Glutamatergic neuron (in vitro differentiated cells): ENCODE measurements at regions not wholly inside any gene's neighbourhood (a gene's known extent, or its start where the extent isn't known, plus 50 kb on each side); places are given as distances from the start of the nearest gene placed in this dataset.

Source experiments
- DNase-seq: peaks from one replicate; pipeline ENCODE4 v3.0.0; 2022
- H3K27ac Mint-ChIP-seq: one replicate; pipeline ENCODE4 v1.8.0; 2020; ENCODE audit warnings: mild to moderate bottlenecking, mixed read lengths, inconsistent platforms; ENCODE audit not compliant: unreplicated experiment
- H3K27me3 Mint-ChIP-seq: one replicate; pipeline ENCODE4 v1.8.0; 2020; ENCODE audit warnings: mild to moderate bottlenecking, moderate library complexity, mixed read lengths, inconsistent platforms; ENCODE audit not compliant: unreplicated experiment
- H3K36me3 Mint-ChIP-seq: one replicate; pipeline ENCODE4 v1.8.0; 2020; ENCODE audit warnings: mild to moderate bottlenecking, mixed read lengths, inconsistent platforms; ENCODE audit not compliant: unreplicated experiment
- H3K4me1 Mint-ChIP-seq: one replicate; pipeline ENCODE4 v1.8.0; 2020; ENCODE audit warnings: mild to moderate bottlenecking, low read depth, mixed read lengths, inconsistent platforms; ENCODE audit not compliant: unreplicated experiment
- H3K4me3 Mint-ChIP-seq: one replicate; pipeline ENCODE4 v1.8.0; 2020; ENCODE audit warnings: mild to moderate bottlenecking, mixed read lengths, inconsistent platforms; ENCODE audit not compliant: unreplicated experiment
- H3K9me3 Mint-ChIP-seq: one replicate; pipeline ENCODE4 v1.8.0; 2020; ENCODE audit warnings: mild to moderate bottlenecking, moderate library complexity, mixed read lengths, inconsistent platforms; ENCODE audit not compliant: unreplicated experiment
- CTCF ChIP-seq: fragments of 200-600 bp; sonication (generic); IDR thresholded peaks from one replicate; pipeline ENCODE4 v1.5.0; 2021; ENCODE audit not compliant: partially characterized antibody, unreplicated experiment

GRCh38 chr1:78227705-78228635, 182.2 kb downstream of the GIPC2 start:
- no peak overlapping the region for H3K27ac Mint-ChIP-seq
- no peaks in the 10 kb centered on the region for H3K27me3 Mint-ChIP-seq
- no peak for DNase-seq
- H3K4me3 Mint-ChIP-seq: no peak overlapping the region
- H3K36me3 Mint-ChIP-seq: no peaks in the 10 kb centered on the region
- TF ChIP-seq CTCF: no peak
- peaks cover 1% of the 10 kb centered on the region for H3K9me3 Mint-ChIP-seq
- no peaks in the 10 kb centered on the region for H3K4me1 Mint-ChIP-seq

GRCh38 chr1:78229344-78229743, 183.6 kb downstream of the GIPC2 start:
- no peak overlapping the region for H3K27ac Mint-ChIP-seq
- peaks cover 1% of the 10 kb centered on the region for H3K9me3 Mint-ChIP-seq
- no peaks in the 10 kb centered on the region for H3K36me3 Mint-ChIP-seq
- H3K27me3 Mint-ChIP-seq: no peaks in the 10 kb centered on the region
- no peak overlapping the region for H3K4me3 Mint-ChIP-seq
- DNase-seq: no peak
- H3K4me1 Mint-ChIP-seq: no peaks in the 10 kb centered on the region
- TF ChIP-seq CTCF: no peak

GRCh38 chr1:78231477-78231876, 185.7 kb downstream of the GIPC2 start:
- TF ChIP-seq CTCF: no peak
- no peak overlapping the region for H3K27ac Mint-ChIP-seq
- no peaks in the 10 kb centered on the region for H3K27me3 Mint-ChIP-seq
- H3K4me3 Mint-ChIP-seq: no peak overlapping the region
- no peaks in the 10 kb centered on the region for H3K4me1 Mint-ChIP-seq
- DNase-seq: no peak
- H3K9me3 Mint-ChIP-seq: peaks cover 1% of the 10 kb centered on the region
- H3K36me3 Mint-ChIP-seq: no peaks in the 10 kb centered on the region

- DNase-seq: no peak
- Mint-ChIP-seq H3K27ac (no peak overlapping the region), H3K9me3 (peaks cover 1% of the 10 kb centered on the region), H3K4me3 (no peak overlapping the region), H3K4me1 (no peaks in the 10 kb centered on the region), H3K27me3 (no peaks in the 10 kb centered on the region), H3K36me3 (no peaks in the 10 kb centered on the region)
- TF ChIP-seq CTCF: no peak
Measured at GRCh38 chr1:78231894-78232293, 186.1 kb downstream of the GIPC2 start.

- Mint-ChIP-seq H3K27me3 (no peaks in the 10 kb centered on the region), H3K27ac (no peak overlapping the region)
Measured at GRCh38 chr1:78232630-78233029, 186.9 kb downstream of the GIPC2 start.

More at GRCh38 chr1:78232630-78233029, 186.9 kb downstream of the GIPC2 start:
- no peaks in the 10 kb centered on the region for H3K4me1 Mint-ChIP-seq
- no peak for DNase-seq
- peaks cover 1% of the 10 kb centered on the region for H3K9me3 Mint-ChIP-seq
- no peak for TF ChIP-seq CTCF
- no peaks in the 10 kb centered on the region for H3K36me3 Mint-ChIP-seq
- no peak overlapping the region for H3K4me3 Mint-ChIP-seq
